ENCODE measurements at regions not wholly inside any gene's neighbourhood (a gene's known extent, or its start where the extent isn't known, plus 50 kb on each side); places are given as distances from the start of the nearest gene placed in this dataset.

- Histone ChIP-seq H3K9me3 (no peaks in the 10 kb centered on the region), H3K36me3 (ENCODE audit: control insufficient read depth, insufficient read depth, low read length) (0 out of 2 replicates have a peak, but pooled peaks cover 1% of the 10 kb centered on the region), H3K4me3 (ENCODE audit: low read depth, low read length) (no peak overlapping the region), H3K27me3 (replicated peaks; ENCODE audit: control insufficient read depth, insufficient read depth, low read length) (no peaks in the 10 kb centered on the region), H3K4me1 (peaks cover 49% of the 10 kb centered on the region)
- TSS peak; percentile 94 for BruUV-seq (replicated peaks)
- POLR2A ChIA-PET: interaction anchor here (0.7 kb wide), 1 partner anchor 452 kb away, joined by 4 read pairs; the partner anchor contains the start of gene THBS1
- CTCF ChIA-PET: interaction anchor here (0.7 kb wide), 1 partner anchor 310 kb away, joined by 3 read pairs; no protein-coding TSS in a partner anchor
- intact Hi-C loops (cut with micrococcal nuclease; ENCODE audit: unreplicated experiment): loop anchor here (1.0 to 5.0 kb wide), 3 partner anchors 45 to 451 kb away; no protein-coding TSS in a partner anchor
- Mint-ChIP-seq H3K4me3 (ENCODE audit: unreplicated experiment) (peak overlapping the region; percentile 32), H3K27me3 (ENCODE audit: insufficient read depth, unreplicated experiment) (no peaks in the 10 kb centered on the region), H3K4me1 (ENCODE audit: low read depth, unreplicated experiment) (peaks cover 39% of the 10 kb centered on the region), H3K36me3 (ENCODE audit: insufficient read depth, unreplicated experiment) (peaks cover 15% of the 10 kb centered on the region), H3K27ac (ENCODE audit: unreplicated experiment) (peak overlapping the region; percentile 68), H3K9me3 (ENCODE audit: unreplicated experiment) (peaks cover 20% of the 10 kb centered on the region)
- DNase-seq: peak; percentile 69 to 80
- TF ChIP-seq, protein P1, sequence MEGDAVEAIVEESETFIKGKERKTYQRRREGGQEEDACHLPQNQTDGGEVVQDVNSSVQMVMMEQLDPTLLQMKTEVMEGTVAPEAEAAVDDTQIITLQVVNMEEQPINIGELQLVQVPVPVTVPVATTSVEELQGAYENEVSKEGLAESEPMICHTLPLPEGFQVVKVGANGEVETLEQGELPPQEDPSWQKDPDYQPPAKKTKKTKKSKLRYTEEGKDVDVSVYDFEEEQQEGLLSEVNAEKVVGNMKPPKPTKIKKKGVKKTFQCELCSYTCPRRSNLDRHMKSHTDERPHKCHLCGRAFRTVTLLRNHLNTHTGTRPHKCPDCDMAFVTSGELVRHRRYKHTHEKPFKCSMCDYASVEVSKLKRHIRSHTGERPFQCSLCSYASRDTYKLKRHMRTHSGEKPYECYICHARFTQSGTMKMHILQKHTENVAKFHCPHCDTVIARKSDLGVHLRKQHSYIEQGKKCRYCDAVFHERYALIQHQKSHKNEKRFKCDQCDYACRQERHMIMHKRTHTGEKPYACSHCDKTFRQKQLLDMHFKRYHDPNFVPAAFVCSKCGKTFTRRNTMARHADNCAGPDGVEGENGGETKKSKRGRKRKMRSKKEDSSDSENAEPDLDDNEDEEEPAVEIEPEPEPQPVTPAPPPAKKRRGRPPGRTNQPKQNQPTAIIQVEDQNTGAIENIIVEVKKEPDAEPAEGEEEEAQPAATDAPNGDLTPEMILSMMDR (IDR thresholded peaks at IDR 0.05; ENCODE audit: insufficient read depth in 1 of 2, low read depth in 1 of 2, low read length in 1 of 2, severe bottlenecking in 1 of 2, unreplicated experiment in 1 of 2): no peak
Measured at GRCh38 chr15:39127925-39128617, 452.8 kb upstream of the THBS1 start.

DNA sequence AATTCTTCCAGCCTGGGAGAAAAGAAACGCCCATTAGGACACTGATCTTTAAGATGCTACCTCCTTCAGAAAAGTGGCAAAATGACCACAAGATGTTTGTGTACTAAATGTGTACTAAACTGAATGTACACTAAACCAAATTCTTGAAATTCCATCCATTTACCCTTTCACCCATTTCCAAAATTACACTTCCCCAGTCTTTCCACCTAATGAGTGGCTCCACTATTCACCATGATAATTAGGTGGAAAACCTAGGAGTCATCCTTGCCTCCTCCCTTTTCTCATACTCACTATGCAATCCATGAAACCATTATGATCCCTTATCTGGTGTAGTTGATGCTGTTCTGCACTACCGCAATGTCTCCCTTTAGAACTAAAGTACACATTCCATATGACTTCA, 452.1 kb upstream of the THBS1 start:
- POLR2A ChIA-PET: interaction anchor here (0.7 kb wide), 1 partner anchor 452 kb away, joined by 4 read pairs; the partner anchor contains the start of gene THBS1
- Mint-ChIP-seq H3K27ac (ENCODE audit: unreplicated experiment) (peak overlapping the region; percentile 68), H3K36me3 (ENCODE audit: insufficient read depth, unreplicated experiment) (peaks cover 17% of the 10 kb centered on the region), H3K27me3 (ENCODE audit: insufficient read depth, unreplicated experiment) (no peaks in the 10 kb centered on the region), H3K9me3 (ENCODE audit: unreplicated experiment) (peaks cover 24% of the 10 kb centered on the region), H3K4me3 (ENCODE audit: unreplicated experiment) (peak overlapping the region; percentile 8), H3K4me1 (ENCODE audit: low read depth, unreplicated experiment) (peaks cover 41% of the 10 kb centered on the region)
- Histone ChIP-seq H3K9me3 (no peaks in the 10 kb centered on the region), H3K4me3 (ENCODE audit: low read depth, low read length) (no peak overlapping the region), H3K4me1 (peaks cover 56% of the 10 kb centered on the region), H3K36me3 (ENCODE audit: control insufficient read depth, insufficient read depth, low read length) (0 out of 2 replicates have a peak, but pooled peaks cover 1% of the 10 kb centered on the region), H3K27me3 (replicated peaks; ENCODE audit: control insufficient read depth, insufficient read depth, low read length) (no peaks in the 10 kb centered on the region)
- DNase-seq: no peak
- BruUV-seq (replicated peaks): TSS peak; percentile 83
- TF ChIP-seq, protein P1 (IDR thresholded peaks at IDR 0.05; ENCODE audit: insufficient read depth in 1 of 2, low read depth in 1 of 2, low read length in 1 of 2, severe bottlenecking in 1 of 2, unreplicated experiment in 1 of 2): no peak
- intact Hi-C loops (cut with micrococcal nuclease; ENCODE audit: unreplicated experiment): loop anchor here (1.0 to 5.0 kb wide), 3 partner anchors 44 to 451 kb away; no protein-coding TSS in a partner anchor
- CTCF ChIA-PET: interaction anchor here (0.7 kb wide), 1 partner anchor 310 kb away, joined by 3 read pairs; no protein-coding TSS in a partner anchor

GRCh38 chr15:39130556-39131379, 450.1 kb upstream of the THBS1 start:
- POLR2A ChIA-PET: no interaction called here
- intact Hi-C loops (cut with micrococcal nuclease; ENCODE audit: unreplicated experiment): no loop called here
- H3K27me3 ChIP-seq (replicated peaks; ENCODE audit: control insufficient read depth, insufficient read depth, low read length): no peaks in the 10 kb centered on the region
- peaks cover 59% of the 10 kb centered on the region for H3K4me1 ChIP-seq
- Mint-ChIP-seq H3K36me3 (ENCODE audit: insufficient read depth, unreplicated experiment) (peaks cover 17% of the 10 kb centered on the region), H3K4me3 (ENCODE audit: unreplicated experiment) (no peak overlapping the region), H3K9me3 (ENCODE audit: unreplicated experiment) (peaks cover 24% of the 10 kb centered on the region), H3K4me1 (ENCODE audit: low read depth, unreplicated experiment) (peaks cover 47% of the 10 kb centered on the region), H3K27me3 (ENCODE audit: insufficient read depth, unreplicated experiment) (no peaks in the 10 kb centered on the region), H3K27ac (ENCODE audit: unreplicated experiment) (peak overlapping the region; percentile 68)
- no TSS peak for BruUV-seq (replicated peaks)
- H3K9me3 ChIP-seq: no peaks in the 10 kb centered on the region
- CTCF ChIA-PET: interaction anchor here (0.6 kb wide), 1 partner anchor 307 kb away, joined by 3 read pairs; no protein-coding TSS in a partner anchor
- TF ChIP-seq, protein P1 (IDR thresholded peaks at IDR 0.05; ENCODE audit: insufficient read depth in 1 of 2, low read depth in 1 of 2, low read length in 1 of 2, severe bottlenecking in 1 of 2, unreplicated experiment in 1 of 2): no peak
- no peak overlapping the region for H3K4me3 ChIP-seq (ENCODE audit: low read depth, low read length)
- no peak for DNase-seq
- H3K36me3 ChIP-seq (ENCODE audit: control insufficient read depth, insufficient read depth, low read length): 0 out of 2 replicates have a peak, but pooled peaks cover 1% of the 10 kb centered on the region

Measured in Caco-2 (cell line).